Sigmoid colon (tissue), 6 donors: ENCODE measurements at regions not wholly inside any gene's neighbourhood (a gene's known extent, or its start where the extent isn't known, plus 50 kb on each side); places are given as distances from the start of the nearest gene placed in this dataset.

Experiments
- DNase-seq: peaks from one replicate; pipeline ENCODE4 v3.0.0-alpha.2; 2019
- H3K27ac ChIP-seq, 4 donors: fragments of 200-600 bp; sonication (generic); one replicate each; pipeline ENCODE4 v1.5.1; 2016 to 2019; ENCODE audit warnings: mild to moderate bottlenecking in 1 of 4
- H3K27me3 ChIP-seq, 3 donors: fragments of 200-600 bp; sonication (generic); one replicate each; pipeline ENCODE4 v1.5.1; 2019; ENCODE audit warnings: mild to moderate bottlenecking in 1 of 3
- H3K36me3 ChIP-seq, 4 donors: fragments of 200-600 bp; sonication (generic); one replicate each; pipeline ENCODE4 v1.5.1; 2016 to 2019
- H3K4me1 ChIP-seq, 4 donors: fragments of 200-600 bp; sonication (generic); one replicate each; pipeline ENCODE4 v1.5.1; 2017 to 2019
- H3K4me3 ChIP-seq, 4 donors: fragments of 200-600 bp; sonication (generic); one replicate each; pipeline ENCODE4 v1.5.1; 2017 to 2019; ENCODE audit warnings: mild to moderate bottlenecking in 2 of 4, moderate library complexity in 1 of 4
- H3K9me3 ChIP-seq, 4 donors: fragments of 200-600 bp in 3 of 4; sonication (generic) in 3 of 4; one replicate each; pipeline versions ENCODE4 v1.5.1 to v1.6.1; 2013 to 2019
- EP300 ChIP-seq, 4 donors: sonication (generic); formaldehyde crosslinking; IDR thresholded peaks; one replicate each; pipeline ENCODE4 v1.6.1; 2017; ENCODE audit warnings: antibody characterized with exemption in 4 of 4
- POLR2A ChIP-seq, 2 donors: fragments of 450-650 bp; IDR thresholded peaks; one replicate each; pipeline ENCODE4 v1.6.1; 2016; ENCODE audit warnings: antibody characterized with exemption in 2 of 2, mild to moderate bottlenecking in 2 of 2, moderate library complexity in 2 of 2
- POLR2AphosphoS5 ChIP-seq, 4 donors: sonication (generic); formaldehyde crosslinking; IDR thresholded peaks; one replicate each; pipeline ENCODE4 v1.6.1; 2017; ENCODE audit warnings: antibody characterized with exemption in 4 of 4
- WGBS, 2 donors: extraction: QIAGEN DNeasy Blood & Tissue Kit; methylation state at CpG; one replicate each; pipeline ENCODE4 v1.1.7; 2013; 5-methylcytosine and 5-hydroxymethylcytosine counted together
- intact Hi-C: fragments of 100-400 bp; cut with DNase I; formaldehyde crosslinking; loops from one replicate; pipeline ENCODE4 v1.15.1; 2023
- TF ChIP-seq, protein P1 (sequence below), 4 experiments: fragments of 450-650 bp in 3 of 4; fragments of 200-600 bp in 1 of 4; IDR thresholded peaks; one replicate each; pipeline ENCODE4 v1.5.1; 2016 to 2019; ENCODE audit warnings: antibody characterized with exemption in 4 of 4, mild to moderate bottlenecking in 3 of 4, moderate library complexity in 2 of 4
- donor health status: healthy with polysubstance abuse.
- donor health status: healthy.

DNA sequence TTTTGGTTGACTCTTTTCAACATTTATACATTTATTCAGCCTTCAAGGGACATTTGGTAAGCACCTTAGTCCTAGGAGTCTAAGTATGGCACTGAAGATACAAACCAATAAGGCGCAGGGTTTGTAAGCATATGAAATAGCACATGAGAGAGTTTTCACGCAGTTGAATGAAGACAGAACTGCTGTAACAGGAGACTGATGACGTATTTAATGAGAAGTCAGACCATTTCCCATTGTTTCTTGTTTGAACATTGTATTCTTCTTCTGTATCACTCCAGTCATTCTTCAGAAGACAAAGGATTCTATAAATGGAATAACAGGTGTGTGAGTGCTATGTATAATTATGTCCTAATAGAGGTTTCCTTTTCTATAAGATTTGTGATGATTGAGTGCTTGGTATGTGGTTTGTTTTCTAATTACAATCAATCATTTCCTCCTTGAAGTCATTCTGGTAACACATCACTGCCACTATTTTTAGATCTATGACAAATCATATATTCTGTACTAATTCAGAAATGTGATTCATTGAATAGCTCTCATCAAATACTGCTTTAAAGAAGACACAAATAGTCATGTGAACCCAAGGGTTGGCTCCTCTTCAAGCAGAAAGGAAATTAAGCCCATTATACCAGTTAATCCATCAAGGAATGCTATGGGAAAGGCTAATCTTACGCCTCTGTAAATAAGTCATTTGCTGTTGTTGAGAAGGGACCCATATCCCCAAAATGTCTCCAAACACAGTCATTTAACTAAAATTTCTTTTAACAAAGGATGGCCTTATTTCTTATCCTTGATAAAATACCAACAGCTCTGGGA, 222.8 kb upstream of the NBEA start:
- TF ChIP-seq, protein P1, sequence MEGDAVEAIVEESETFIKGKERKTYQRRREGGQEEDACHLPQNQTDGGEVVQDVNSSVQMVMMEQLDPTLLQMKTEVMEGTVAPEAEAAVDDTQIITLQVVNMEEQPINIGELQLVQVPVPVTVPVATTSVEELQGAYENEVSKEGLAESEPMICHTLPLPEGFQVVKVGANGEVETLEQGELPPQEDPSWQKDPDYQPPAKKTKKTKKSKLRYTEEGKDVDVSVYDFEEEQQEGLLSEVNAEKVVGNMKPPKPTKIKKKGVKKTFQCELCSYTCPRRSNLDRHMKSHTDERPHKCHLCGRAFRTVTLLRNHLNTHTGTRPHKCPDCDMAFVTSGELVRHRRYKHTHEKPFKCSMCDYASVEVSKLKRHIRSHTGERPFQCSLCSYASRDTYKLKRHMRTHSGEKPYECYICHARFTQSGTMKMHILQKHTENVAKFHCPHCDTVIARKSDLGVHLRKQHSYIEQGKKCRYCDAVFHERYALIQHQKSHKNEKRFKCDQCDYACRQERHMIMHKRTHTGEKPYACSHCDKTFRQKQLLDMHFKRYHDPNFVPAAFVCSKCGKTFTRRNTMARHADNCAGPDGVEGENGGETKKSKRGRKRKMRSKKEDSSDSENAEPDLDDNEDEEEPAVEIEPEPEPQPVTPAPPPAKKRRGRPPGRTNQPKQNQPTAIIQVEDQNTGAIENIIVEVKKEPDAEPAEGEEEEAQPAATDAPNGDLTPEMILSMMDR (IDR thresholded peaks at IDR 0.05), result no peak
- no peak for TF ChIP-seq POLR2AphosphoS5 (IDR thresholded peaks at IDR 0.05)
- no peak for TF ChIP-seq POLR2A (IDR thresholded peaks at IDR 0.05)
- no peak for TF ChIP-seq EP300 (IDR thresholded peaks at IDR 0.05)
- 87 to 94% methylated on average over 4 of the region's 4 CpGs for WGBS, 2 donors
- no peaks in the 10 kb centered on the region for H3K27me3 ChIP-seq
- H3K4me1 ChIP-seq, result no peaks in the 10 kb centered on the region
- H3K27ac ChIP-seq, result no peak overlapping the region
- H3K9me3 ChIP-seq, result no peaks in the 10 kb centered on the region
- H3K4me3 ChIP-seq, result no peak overlapping the region
- H3K36me3 ChIP-seq, result no peaks in the 10 kb centered on the region
- intact Hi-C loops, result no loop called here
- no peak for DNase-seq

DNA sequence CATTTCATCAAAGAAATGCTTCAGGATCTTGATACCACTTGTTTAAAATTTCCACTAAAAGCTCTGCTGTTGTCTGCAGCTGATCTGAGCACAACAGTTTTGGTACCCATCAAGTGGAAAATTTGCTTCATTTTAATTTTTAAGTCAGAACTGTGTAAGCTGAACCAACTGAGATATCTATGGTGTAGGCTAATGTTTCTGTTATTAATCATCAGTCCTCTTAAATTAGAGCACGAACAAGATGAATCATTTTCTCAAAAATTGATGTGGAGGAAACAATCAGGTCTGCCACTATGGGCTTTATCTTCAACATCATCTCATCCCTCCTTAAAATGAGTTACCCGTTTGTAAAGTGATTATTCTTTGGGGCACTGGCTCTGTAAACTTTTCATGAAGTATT, 221.5 kb upstream of the NBEA start:
- DNase-seq, result no peak
- Histone ChIP-seq H3K9me3 (no peaks in the 10 kb centered on the region), H3K4me3 (no peak overlapping the region), H3K27me3 (no peaks in the 10 kb centered on the region), H3K4me1 (no peaks in the 10 kb centered on the region), H3K27ac (no peak overlapping the region), H3K36me3 (no peaks in the 10 kb centered on the region)
- WGBS, 2 donors, result 82 to 86% methylated on average over 2 of the region's 2 CpGs
- intact Hi-C loops, result no loop called here
- TF ChIP-seq, protein P1 (IDR thresholded peaks at IDR 0.05), result no peak
- no peak for TF ChIP-seq POLR2AphosphoS5 (IDR thresholded peaks at IDR 0.05)
- TF ChIP-seq EP300 (IDR thresholded peaks at IDR 0.05), result no peak
- no peak for TF ChIP-seq POLR2A (IDR thresholded peaks at IDR 0.05)

DNA sequence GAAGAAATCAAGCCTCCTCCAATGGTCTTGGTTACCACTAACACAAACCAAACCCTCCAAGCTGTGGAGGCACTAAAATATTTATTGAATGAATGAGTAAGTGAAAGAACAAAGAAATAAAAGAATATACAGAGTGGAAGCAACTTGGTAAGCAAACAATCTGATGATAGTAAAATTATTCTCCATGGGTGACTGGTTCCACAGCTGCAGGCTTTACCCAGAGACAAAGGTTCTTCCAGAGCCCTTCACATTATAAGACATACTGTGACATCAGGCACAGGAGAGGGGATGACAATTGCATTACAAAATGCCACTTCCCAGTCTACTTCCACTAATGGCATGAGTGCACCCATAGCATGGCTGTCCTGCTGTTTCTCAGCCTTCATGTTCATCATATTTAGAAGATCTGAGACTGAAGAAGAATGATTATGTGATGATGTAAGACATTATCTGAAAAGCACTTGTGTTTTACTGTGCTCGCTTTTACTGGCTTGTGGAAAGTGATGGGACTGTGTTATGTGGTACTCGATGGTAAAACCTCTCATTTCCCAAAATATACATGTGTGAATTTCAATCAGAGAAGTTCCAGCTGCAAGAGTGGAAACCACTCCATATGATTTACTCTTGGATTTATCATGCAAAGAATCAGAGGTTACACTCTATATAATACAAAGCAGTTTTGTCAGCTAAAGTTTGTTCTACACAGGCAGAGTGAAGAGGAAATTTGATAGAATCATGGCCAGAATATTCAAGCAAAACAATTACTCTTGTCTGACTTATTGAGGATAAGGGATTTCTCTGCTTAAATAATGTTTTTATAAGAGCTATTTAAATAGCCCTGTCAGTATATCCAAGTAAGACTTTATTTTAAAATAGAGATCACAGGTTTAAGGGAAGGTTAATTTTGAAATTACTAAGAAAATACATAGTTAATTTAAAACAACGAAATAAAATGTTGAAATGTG, 220.2 kb upstream of the NBEA start:
- no peak for DNase-seq
- Histone ChIP-seq H3K27ac (no peak overlapping the region), H3K4me3 (no peak overlapping the region), H3K9me3 (no peaks in the 10 kb centered on the region), H3K4me1 (no peaks in the 10 kb centered on the region), H3K36me3 (no peaks in the 10 kb centered on the region), H3K27me3 (no peaks in the 10 kb centered on the region)
- intact Hi-C loops, result no loop called here
- TF ChIP-seq, protein P1 (IDR thresholded peaks at IDR 0.05), result no peak
- TF ChIP-seq POLR2AphosphoS5 (IDR thresholded peaks at IDR 0.05) (no peak), POLR2A (IDR thresholded peaks at IDR 0.05) (no peak), EP300 (IDR thresholded peaks at IDR 0.05) (no peak)
- WGBS, 2 donors, result 61 to 65% methylated on average over 3 of the region's 3 CpGs

DNA sequence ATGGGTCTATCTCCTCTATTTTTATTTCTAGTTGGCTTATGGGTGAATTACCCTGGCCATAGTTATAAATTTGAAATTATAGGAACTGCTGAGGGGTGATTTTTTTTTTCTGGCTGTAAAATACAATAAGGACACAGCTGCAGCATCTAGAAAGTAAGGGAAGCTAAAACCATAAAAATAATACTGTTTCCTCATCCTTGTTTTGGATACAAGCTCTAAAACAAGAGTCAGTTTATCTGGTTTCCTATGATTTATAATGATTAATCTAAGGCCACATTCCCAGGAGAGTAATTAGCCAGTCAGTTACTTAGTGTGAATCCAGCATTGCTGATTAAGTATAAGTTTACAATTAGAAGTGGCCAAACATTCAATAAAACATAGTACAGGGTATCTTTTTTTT, 219.1 kb upstream of the NBEA start:
- Histone ChIP-seq H3K9me3 (no peaks in the 10 kb centered on the region), H3K27ac (no peak overlapping the region), H3K4me3 (no peak overlapping the region), H3K4me1 (no peaks in the 10 kb centered on the region), H3K27me3 (no peaks in the 10 kb centered on the region), H3K36me3 (no peaks in the 10 kb centered on the region)
- intact Hi-C loops, result no loop called here
- no peak for DNase-seq
- TF ChIP-seq EP300 (IDR thresholded peaks at IDR 0.05) (no peak), POLR2AphosphoS5 (IDR thresholded peaks at IDR 0.05) (no peak), POLR2A (IDR thresholded peaks at IDR 0.05) (no peak)
- TF ChIP-seq, protein P1 (IDR thresholded peaks at IDR 0.05), result no peak
